GM06990 (cell line): ENCODE measurements at regions not wholly inside any gene's neighbourhood (a gene's known extent, or its start where the extent isn't known, plus 50 kb on each side); places are given as distances from the start of the nearest gene placed in this dataset.

Experiments used
- DNase-seq: peaks from one replicate; pipeline ENCODE4 v3.0.0-alpha.2; 2011; ENCODE audit not compliant: insufficient read length; ENCODE audit errors: extremely low read depth
- H3K27me3 ChIP-seq: replicated peaks from 2 replicates; pipeline ENCODE4 v1.6.0; 2011; ENCODE audit warnings: low read length; ENCODE audit not compliant: control insufficient read depth, insufficient read depth
- H3K36me3 ChIP-seq: 2 replicates; pipeline ENCODE4 v1.5.1; 2011; ENCODE audit warnings: low read length; ENCODE audit not compliant: control insufficient read depth, insufficient read depth
- H3K4me3 ChIP-seq: replicated peaks from 2 replicates; pipeline ENCODE4 v1.5.1; 2011; ENCODE audit warnings: low read depth, mild to moderate bottlenecking, control low read depth, low read length
- CTCF ChIP-seq: IDR thresholded peaks from 2 replicates; pipeline ENCODE4 v1.5.1; 2011; ENCODE audit warnings: low read length, control low read depth, mild to moderate bottlenecking, inconsistent platforms; ENCODE audit not compliant: insufficient read depth, poor library complexity, severe bottlenecking

- Histone ChIP-seq H3K4me3 (no peak overlapping the region), H3K36me3 (no peaks in the 10 kb centered on the region), H3K27me3 (no peaks in the 10 kb centered on the region)
- no peak for TF ChIP-seq CTCF
- DNase-seq, result no peak
Measured at GRCh38 chr7:106572394-106573124, 88.4 kb downstream of the CCDC71L start.

GRCh38 chr7:106571563-106571962 lies 89.4 kb downstream of the CCDC71L start:
- no peak for DNase-seq
- no peak overlapping the region for H3K4me3 ChIP-seq
- H3K36me3 ChIP-seq, result no peaks in the 10 kb centered on the region
- H3K27me3 ChIP-seq, result no peaks in the 10 kb centered on the region
- no peak for TF ChIP-seq CTCF

- no peak for TF ChIP-seq CTCF
- Histone ChIP-seq H3K36me3 (no peaks in the 10 kb centered on the region), H3K27me3 (no peaks in the 10 kb centered on the region), H3K4me3 (no peak overlapping the region)
- no peak for DNase-seq
Measured at GRCh38 chr7:106570948-106571418, 90.0 kb downstream of the CCDC71L start.

GRCh38 chr7:106570146-106570545 lies 90.8 kb downstream of the CCDC71L start:
- H3K36me3 ChIP-seq, result no peaks in the 10 kb centered on the region
- H3K27me3 ChIP-seq, result no peaks in the 10 kb centered on the region
- DNase-seq, result no peak
- TF ChIP-seq CTCF, result no peak
- no peak overlapping the region for H3K4me3 ChIP-seq

- DNase-seq, result no peak
- TF ChIP-seq CTCF, result no peak
- no peak overlapping the region for H3K4me3 ChIP-seq
- H3K27me3 ChIP-seq, result no peaks in the 10 kb centered on the region
- no peaks in the 10 kb centered on the region for H3K36me3 ChIP-seq
Measured at GRCh38 chr7:106569500-106569929, 91.4 kb downstream of the CCDC71L start.
